Suprapubic skin (tissue), 4 donors: ENCODE measurements at regions not wholly inside any gene's neighbourhood (a gene's known extent, or its start where the extent isn't known, plus 50 kb on each side); places are given as distances from the start of the nearest gene placed in this dataset.

ENCODE experiments used
- DNase-seq, 2 donors: peaks; one replicate each; pipeline ENCODE4 v3.0.0-alpha.2; 2019; ENCODE audit warnings: low spot score in 2 of 2
- H3K27ac ChIP-seq: fragments of 200-600 bp; sonication (generic); one replicate; pipeline ENCODE4 v1.5.1; 2019
- H3K27me3 ChIP-seq: fragments of 200-600 bp; sonication (generic); one replicate; pipeline ENCODE4 v1.5.1; 2019
- H3K36me3 ChIP-seq: fragments of 200-600 bp; sonication (generic); one replicate; pipeline ENCODE4 v1.5.1; 2019
- H3K4me1 ChIP-seq: fragments of 200-600 bp; sonication (generic); one replicate; pipeline ENCODE4 v1.5.1; 2019
- H3K4me3 ChIP-seq: fragments of 200-600 bp; sonication (generic); one replicate; pipeline ENCODE4 v1.5.1; 2019; ENCODE audit warnings: mild to moderate bottlenecking
- H3K9me3 ChIP-seq: fragments of 200-600 bp; sonication (generic); one replicate; pipeline ENCODE4 v1.5.1; 2019
- CTCF ChIP-seq, 2 donors: fragments of 200-600 bp in 1 of 2; fragments of 450-650 bp in 1 of 2; sonication (generic) in 1 of 2; IDR thresholded peaks; one replicate each; pipeline ENCODE4 v1.5.1; 2016 to 2019; ENCODE audit warnings: antibody characterized with exemption in 2 of 2, mild to moderate bottlenecking in 1 of 2, moderate library complexity in 1 of 2
- EP300 ChIP-seq: sonication (generic); formaldehyde crosslinking; IDR thresholded peaks from one replicate; pipeline ENCODE4 v1.6.1; 2017; ENCODE audit warnings: antibody characterized with exemption
- POLR2A ChIP-seq, 2 donors: fragments of 450-650 bp; IDR thresholded peaks; one replicate each; pipeline ENCODE4 v1.6.1; 2017; ENCODE audit warnings: antibody characterized with exemption in 2 of 2, mild to moderate bottlenecking in 2 of 2, moderate library complexity in 2 of 2
- POLR2AphosphoS5 ChIP-seq, 3 donors: sonication (generic); formaldehyde crosslinking; IDR thresholded peaks; one replicate each; pipeline ENCODE4 v1.6.1; 2017; ENCODE audit warnings: antibody characterized with exemption in 3 of 3
- WGBS: methylation state at CpG from one replicate; pipeline ENCODE4 v1.1.5; 2018; 5-methylcytosine and 5-hydroxymethylcytosine counted together

GRCh38 chr6:50589751-50590470, 123.4 kb upstream of the TFAP2D start:
- no peak overlapping the region for H3K4me3 ChIP-seq
- 75% methylated on average over 5 of the region's 5 CpGs for WGBS
- no peaks in the 10 kb centered on the region for H3K4me1 ChIP-seq
- H3K27ac ChIP-seq, result no peak overlapping the region
- DNase-seq, result no peak
- H3K36me3 ChIP-seq, result no peaks in the 10 kb centered on the region
- no peaks in the 10 kb centered on the region for H3K27me3 ChIP-seq
- H3K9me3 ChIP-seq, result no peaks in the 10 kb centered on the region
- TF ChIP-seq POLR2A (IDR thresholded peaks at IDR 0.05), result no peak
- TF ChIP-seq POLR2AphosphoS5 (IDR thresholded peaks at IDR 0.05), result no peak
- no peak for TF ChIP-seq CTCF (IDR thresholded peaks at IDR 0.05)
- no peak for TF ChIP-seq EP300

GRCh38 chr6:50591135-50591534, 122.2 kb upstream of the TFAP2D start:
- no peaks in the 10 kb centered on the region for H3K27me3 ChIP-seq
- H3K27ac ChIP-seq, result no peak overlapping the region
- no peak for DNase-seq
- H3K4me1 ChIP-seq, result no peaks in the 10 kb centered on the region
- TF ChIP-seq EP300 (no peak), POLR2A (IDR thresholded peaks at IDR 0.05) (no peak), POLR2AphosphoS5 (IDR thresholded peaks at IDR 0.05) (no peak), CTCF (IDR thresholded peaks at IDR 0.05) (no peak)
- H3K9me3 ChIP-seq, result no peaks in the 10 kb centered on the region
- 42% methylated on average over 4 of the region's 4 CpGs for WGBS
- H3K36me3 ChIP-seq, result no peaks in the 10 kb centered on the region
- H3K4me3 ChIP-seq, result no peak overlapping the region

- H3K9me3 ChIP-seq, result no peaks in the 10 kb centered on the region
- H3K27me3 ChIP-seq, result no peaks in the 10 kb centered on the region
- H3K36me3 ChIP-seq, result no peaks in the 10 kb centered on the region
- no peak for DNase-seq
- no peak overlapping the region for H3K4me3 ChIP-seq
- no peak overlapping the region for H3K27ac ChIP-seq
- H3K4me1 ChIP-seq, result no peaks in the 10 kb centered on the region
- 81% methylated on average over 3 of the region's 3 CpGs for WGBS
- TF ChIP-seq EP300 (no peak), POLR2A (IDR thresholded peaks at IDR 0.05) (no peak), POLR2AphosphoS5 (IDR thresholded peaks at IDR 0.05) (no peak), CTCF (IDR thresholded peaks at IDR 0.05) (no peak)
Observed at GRCh38 chr6:50600280-50600679, 113.0 kb upstream of the TFAP2D start.

GRCh38 chr6:50602292-50602691, 111.0 kb upstream of the TFAP2D start:
- no peaks in the 10 kb centered on the region for H3K4me1 ChIP-seq
- TF ChIP-seq POLR2A (IDR thresholded peaks at IDR 0.05) (no peak), CTCF (IDR thresholded peaks at IDR 0.05) (peak in 1 of 2 donors; percentile 72)
- no peaks in the 10 kb centered on the region for H3K27me3 ChIP-seq
- no peak for DNase-seq
- H3K9me3 ChIP-seq, result no peaks in the 10 kb centered on the region
- H3K4me3 ChIP-seq, result no peak overlapping the region
- H3K36me3 ChIP-seq, result no peaks in the 10 kb centered on the region
- WGBS, result 47% methylated on average over 2 of the region's 2 CpGs
- no peak overlapping the region for H3K27ac ChIP-seq

GRCh38 chr6:50608421-50608820, 104.9 kb upstream of the TFAP2D start:
- 65% methylated on average over 5 of the region's 5 CpGs for WGBS
- Histone ChIP-seq H3K4me1 (no peaks in the 10 kb centered on the region), H3K27ac (no peak overlapping the region), H3K27me3 (no peaks in the 10 kb centered on the region), H3K36me3 (no peaks in the 10 kb centered on the region), H3K4me3 (no peak overlapping the region), H3K9me3 (no peaks in the 10 kb centered on the region)
- no peak for TF ChIP-seq CTCF (IDR thresholded peaks at IDR 0.05)
- TF ChIP-seq EP300, result no peak
- TF ChIP-seq POLR2A (IDR thresholded peaks at IDR 0.05), result no peak
- TF ChIP-seq POLR2AphosphoS5 (IDR thresholded peaks at IDR 0.05), result no peak
- no peak for DNase-seq
